ENCODE measurements at regions not wholly inside any gene's neighbourhood (a gene's known extent, or its start where the extent isn't known, plus 50 kb on each side); places are given as distances from the start of the nearest gene placed in this dataset.
"Not testable (repeated sequence)": the region's sequence is repeated elsewhere in the genome, so short reads cannot be mapped to it uniquely, and the experiment has no call there.

DNA sequence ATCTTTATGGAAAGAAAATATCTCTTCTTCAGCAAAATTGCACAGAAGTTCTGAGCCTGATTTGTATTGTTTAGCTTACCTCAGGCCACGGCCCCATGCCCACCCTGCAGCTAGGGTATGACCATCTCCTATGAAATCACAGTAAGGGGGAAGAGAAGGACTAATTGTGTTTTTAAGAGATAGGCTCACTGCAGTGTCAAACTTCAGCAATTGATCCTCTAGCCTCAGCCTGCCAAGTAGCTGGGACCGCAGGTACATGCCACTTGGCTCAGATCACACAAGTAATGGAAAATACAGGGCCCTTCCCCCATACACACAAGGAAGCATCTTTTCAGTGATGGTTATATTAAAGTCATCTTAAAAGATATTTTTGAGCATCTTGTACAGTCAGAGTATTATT, 60.0 kb downstream of the DMAC1 start:
- no peak for DNase-seq

DNA sequence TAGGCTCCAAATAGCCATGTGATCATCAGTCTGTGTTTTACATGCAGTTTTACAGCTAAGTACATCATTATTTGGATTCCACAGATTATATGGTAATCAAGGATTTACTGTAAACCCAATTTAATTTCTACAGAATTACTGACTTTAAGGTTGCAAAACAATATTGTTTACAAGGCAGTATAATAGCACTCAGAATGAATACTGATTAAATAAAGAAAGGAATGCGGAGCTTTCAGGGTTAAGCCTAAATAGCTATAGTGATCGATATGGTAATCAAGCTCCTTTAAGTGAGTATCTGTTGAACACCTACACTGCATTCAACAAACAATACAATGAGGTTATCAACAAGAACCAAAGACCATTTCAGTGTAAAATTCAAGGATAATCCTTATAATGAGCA, 64.3 kb downstream of the DMAC1 start:
- no peak for DNase-seq

DNA sequence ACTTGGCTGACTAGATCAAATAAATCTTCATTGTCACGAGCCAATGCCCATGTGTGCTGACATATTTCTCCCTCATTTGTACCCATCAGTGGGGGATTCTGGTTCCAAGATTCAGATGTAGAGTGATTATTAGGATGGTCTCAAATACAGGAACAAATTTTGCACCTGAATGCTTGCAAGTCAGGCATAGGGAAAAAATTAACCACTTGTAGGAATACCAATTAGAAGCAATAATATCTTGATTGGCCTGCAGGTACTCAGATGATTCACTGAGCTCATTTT, 69.5 kb downstream of the DMAC1 start:
- DNase-seq, result no peak

DNA sequence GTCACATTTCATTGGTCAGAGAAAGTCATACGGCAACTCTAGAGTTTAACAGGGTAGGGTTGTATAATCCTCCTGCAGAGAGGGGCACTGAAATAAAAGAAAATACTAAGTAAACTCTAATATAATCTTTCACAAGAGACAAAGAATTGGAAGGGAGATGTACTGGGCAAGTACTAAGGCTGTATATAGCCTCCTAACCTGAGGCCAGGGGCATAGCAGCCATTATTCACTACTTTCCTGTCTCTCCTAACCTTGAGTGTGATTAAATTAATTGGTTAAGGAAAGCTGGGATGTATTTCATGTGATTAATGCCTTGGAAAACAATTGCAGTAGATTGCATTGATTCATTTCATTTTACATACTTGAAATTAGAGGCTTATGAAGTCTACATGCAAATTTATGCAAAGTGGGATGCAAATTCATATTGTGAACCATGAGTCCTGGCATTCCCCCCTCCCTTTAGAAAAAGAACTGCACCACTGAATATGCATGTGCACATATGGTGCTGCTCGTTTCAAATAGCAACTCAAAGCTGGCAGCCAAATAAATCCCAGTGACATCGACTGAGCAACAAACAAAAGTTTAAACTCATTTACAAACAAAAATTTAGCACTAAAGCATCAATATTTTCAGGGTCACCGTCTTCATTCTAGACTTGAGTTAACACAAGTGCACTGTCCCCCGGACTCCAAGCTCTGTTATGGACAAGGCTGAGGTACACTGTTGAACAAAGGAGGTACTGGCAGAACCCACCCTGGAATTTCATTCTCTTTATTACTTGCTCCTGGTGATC, 70.0 kb downstream of the DMAC1 start:
- DNase-seq, result no peak

DNA sequence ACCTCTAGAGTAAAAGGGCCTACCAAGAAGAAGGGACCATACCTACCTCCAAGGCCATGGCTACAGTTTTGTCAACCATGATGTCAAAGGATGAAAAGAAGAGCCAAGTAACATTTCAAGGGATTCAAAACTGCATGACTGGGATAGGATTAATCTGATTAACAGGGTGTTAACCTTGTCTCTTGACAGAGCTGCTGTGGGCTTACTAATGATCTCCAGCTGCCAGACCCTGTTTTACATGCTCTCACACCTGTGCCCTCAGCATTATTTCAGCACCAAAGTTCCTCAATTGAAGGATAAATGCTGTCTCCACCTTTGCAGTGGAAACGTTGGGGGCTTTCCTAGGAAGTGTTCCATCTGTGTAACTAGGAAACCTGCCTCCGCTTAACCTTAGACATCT, 78.3 kb downstream of the DMAC1 start:
- DNase-seq, result no peak

DNA sequence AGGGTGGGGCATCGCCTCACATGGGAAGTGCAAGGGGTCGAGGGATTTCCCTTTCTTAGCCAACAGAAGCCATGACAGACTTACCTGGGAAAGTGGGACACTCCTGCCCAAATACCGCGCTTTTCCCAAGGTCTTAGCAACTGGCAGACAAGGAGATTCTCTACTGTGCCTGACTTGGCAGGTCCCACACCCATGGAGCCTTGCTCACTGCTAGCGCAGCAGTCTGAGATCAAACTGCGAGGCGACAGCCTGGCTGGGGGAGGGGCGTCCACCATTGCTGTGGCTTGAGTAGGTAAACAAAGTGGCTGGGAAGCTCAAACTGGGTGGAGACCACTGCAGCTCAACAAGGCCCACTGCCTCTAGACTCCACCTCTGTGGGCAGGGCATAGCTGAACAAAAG, 86.5 kb downstream of the DMAC1 start:
- DNase-seq, result not testable (repeated sequence)

DNA sequence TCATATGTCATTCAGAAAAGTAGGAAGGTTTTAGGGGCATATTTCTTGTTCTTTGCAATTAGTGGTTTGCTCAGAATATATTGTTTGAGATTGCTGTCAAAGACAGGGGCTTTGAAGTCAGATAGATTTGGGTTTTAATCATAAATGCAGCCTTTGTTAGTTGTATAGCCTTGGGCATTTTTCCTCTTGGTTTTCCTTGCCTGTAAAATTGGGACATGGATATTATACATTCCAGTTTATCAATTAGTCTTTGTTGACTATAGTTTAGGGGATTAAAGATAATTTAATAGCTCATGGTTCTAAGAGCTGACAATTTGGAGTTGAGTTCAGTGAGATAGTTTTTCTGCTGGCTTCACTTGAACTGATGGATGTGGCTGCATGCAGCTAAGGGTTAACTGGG, 88.9 kb downstream of the DMAC1 start:
- no peak for DNase-seq

DNA sequence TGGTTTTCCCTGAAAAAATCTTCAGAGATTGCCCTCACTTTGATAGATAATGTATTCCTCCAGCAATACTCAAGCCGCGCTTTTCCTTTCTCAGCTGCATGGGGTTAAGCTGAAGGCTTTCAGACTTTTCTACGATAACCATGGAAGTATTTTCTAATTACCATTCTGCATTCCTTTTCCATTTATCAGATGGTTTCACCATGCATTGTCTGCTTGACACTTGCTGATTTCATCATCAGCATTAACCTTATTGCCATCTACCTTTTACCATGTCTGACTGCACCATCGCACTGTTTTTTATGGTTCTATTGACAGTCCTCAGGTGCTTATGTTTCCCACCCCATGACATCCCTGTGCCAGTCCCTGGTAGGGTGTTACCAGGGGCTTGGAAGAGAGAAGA, 91.6 kb downstream of the DMAC1 start:
- DNase-seq, result no peak

DNA sequence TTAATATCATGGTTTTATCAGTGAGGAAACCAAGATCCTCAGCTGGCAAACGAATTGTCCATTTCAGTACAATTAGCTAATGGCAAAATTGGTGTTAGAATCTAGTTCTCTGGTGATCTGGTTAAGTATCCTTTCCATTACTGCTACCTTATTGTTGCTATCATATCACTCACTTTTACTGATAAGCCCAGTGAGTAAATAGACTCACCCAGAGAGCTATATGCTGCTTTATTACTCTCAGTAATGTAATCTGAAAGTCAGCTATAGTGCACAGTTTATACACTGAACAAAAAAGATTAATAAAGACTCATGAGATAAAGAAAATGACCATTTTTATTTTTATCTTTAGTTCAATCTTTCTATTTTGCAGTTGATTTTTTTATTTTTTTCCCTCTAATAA, 95.0 kb downstream of the DMAC1 start:
- DNase-seq, result no peak

DNA sequence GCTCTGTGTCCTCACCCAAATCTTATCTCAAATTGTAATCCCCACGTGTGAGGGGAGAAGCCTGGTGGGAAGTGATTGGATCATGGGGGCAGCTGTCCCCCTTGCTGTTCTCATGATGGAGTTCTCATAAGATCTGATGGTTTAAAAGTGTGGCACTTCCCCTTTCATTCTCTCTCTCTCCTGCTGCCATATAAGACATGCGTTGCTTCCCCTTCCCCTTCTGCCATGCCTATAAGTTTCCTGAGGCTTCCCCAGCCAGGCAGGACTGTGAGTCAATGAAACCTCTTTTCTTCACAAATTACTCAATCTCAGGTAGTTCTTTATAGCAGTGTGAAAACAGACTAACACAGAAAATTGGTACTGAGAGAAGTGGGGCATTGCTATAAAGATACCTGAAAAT, 107.7 kb downstream of the DMAC1 start:
- no peak for DNase-seq

DNA sequence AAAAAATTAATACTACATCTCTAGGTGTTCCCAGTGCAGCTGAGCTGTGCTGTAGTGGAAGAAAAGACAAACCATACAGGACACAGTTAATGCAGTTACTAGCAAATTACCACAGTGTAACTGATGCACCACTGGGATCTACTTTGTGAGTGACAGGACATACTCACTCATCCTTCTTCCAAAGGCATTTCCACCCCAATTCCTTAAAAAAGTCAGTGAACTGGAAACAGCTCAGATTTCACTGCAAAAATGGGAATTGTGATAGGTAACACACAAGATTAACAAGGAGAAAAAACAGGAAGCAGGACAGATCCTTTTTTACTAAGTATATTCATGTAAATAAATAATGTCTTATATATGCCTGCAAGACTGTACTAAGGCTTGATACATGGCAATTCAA, 109.6 kb downstream of the DMAC1 start:
- DNase-seq, result no peak

DNA sequence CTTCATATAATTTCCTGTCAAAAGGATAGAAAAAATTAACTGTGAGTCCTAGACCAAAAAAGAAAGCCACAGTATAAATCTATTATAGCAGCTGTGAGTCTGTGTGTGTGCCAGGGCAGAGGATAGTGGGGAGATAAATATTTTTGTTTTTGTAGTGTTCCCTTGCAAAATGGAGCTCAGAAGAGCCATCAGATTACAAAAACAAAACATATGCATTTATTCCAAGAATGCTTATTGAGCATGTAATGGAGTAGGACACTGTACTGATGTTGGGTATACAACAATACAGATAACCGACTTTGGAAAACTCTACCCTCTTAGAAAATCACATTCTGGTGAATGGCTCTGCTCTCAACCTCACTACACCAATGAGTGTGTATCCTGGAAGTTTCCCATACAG, 111.0 kb downstream of the DMAC1 start:
- no peak for DNase-seq

DNA sequence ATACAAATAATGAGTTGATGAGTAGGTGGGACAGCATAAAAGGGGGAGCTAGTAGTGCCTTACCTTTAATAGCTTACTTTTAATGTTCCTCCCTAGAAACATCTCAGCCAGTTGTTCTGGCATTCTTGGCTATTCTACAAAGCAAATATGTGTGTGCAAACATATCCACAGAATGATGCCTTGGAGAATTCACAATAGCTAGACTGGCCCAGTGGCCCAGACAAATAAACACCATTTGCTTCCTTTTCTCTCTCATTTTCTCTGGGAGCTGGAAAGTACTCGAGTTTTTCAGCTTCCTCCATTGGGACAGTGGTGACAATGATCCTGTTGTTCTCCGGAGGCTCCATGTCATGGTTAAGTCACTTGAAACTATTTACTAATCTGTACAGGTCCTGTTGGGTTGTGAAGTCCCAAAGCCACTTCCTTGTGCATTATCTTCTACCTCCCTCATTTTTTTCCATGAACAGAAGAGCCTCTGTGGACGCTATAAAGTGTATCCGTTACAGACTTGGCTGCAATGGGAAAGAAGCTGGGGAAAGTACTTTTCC, 122.9 kb downstream of the DMAC1 start:
- no peak for DNase-seq

DNA sequence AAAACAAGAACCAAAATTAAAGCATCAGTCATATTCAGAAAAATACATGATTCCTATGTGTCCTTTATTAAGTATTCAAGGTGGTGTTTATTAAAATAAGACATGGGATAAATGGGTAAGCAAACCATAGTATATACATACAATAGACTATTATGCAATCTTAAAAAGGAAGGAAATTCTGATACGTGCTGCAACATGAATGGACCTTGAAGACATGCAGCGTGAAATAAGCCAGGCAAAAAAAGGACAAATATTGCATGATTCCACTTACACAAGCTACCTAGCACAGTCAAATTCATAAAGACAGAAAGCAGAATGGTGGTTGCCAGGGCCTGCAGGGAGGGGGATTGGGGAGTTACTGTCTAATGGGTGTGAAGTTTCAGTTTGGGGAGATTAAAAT, 127.7 kb downstream of the DMAC1 start:
- DNase-seq, result no peak

DNA sequence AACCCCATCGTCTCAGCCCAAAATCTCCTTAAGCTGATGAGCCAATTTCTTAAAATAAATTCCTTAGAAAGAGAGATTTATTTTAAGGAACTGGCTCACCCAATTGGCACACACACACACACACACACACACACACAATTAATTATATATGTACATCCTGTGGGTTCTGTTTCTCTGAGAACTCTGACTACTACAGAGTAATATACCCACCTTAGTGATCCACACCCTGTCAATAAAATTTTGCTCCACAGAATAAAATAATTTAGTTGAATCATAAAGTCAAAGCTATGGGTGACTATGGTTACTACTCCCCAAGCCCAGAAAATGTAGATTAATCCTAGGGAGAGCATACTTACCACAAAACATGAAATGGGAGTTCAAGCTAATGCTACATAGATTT, 131.0 kb downstream of the DMAC1 start:
- DNase-seq, result no peak

DNA sequence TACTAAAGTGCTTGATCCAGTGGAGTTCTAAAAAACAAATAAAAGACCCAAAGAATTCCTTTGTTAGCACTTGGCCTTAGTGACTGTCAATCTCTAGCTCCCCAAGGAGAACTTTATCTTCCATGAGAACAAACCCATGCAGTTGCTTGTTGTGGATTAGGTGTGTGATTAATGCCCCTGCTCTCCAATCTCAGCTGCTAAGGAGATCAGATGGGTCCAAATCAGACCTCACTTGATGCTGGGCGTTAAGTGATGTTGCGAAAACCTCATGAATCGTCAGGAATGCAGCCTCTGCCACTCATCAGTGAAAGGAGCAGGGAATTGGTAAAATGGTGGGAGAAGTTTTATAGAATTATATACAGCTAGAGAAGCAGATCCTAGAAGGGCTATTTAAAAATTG, 133.7 kb downstream of the DMAC1 start:
- DNase-seq, result no peak

DNA sequence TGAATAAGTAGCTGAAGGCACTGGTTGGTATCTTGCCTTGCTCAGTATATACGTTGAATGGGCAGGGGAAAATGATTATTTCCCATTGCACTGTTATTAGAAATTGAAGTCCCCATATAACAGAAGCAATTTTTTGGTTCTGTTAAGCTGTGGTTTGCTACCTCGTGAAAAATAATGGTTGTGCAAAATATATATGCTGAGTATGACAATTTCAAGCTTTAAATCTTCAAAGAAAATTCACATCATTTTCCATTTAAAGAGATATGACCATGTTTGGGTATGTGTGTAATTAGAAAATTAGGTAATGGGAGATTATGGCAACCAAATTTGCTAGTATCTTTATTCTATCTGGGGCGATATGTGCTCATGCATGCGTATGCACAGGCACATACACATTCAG, 139.8 kb downstream of the DMAC1 start:
- DNase-seq, result no peak

DNA sequence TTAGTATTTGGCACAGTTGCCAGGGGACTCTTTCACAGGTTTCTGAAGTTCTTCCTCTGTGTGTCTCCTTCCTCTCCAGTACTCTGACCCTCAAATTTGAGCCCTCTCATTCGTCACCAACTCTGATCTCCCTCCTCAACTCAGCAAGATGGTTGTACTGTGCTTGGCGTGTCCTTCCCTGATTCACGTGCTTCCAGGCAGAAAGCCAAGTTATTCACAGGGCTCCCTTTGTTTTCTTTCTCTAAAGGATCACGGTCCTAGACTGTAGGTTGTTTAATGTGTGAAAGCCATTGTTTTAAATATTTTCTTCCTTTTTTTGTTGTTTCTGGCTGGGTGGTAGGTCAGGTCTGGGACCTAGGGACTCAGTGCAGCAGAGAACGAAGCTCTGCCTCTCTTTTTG, 142.9 kb downstream of the DMAC1 start:
- DNase-seq, result no peak

DNA sequence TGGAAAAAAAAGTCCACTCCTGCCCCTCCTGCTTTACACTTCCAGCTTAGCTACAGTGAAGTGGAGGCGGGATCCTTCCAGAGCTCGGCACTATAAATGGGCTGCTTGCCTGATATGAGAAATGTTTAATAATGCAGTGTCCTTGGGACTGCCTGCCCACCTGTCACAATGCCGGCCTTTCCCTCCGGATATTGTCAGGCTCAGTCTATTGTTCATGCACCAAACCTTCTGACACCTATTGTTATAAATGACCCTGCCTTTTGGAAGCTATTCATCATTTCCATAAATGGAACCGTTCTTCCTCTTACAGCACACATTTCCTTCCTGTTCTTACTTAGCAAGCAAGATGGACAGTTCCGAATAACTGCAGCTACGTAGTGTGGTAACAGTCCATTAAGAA, 146.3 kb downstream of the DMAC1 start:
- no peak for DNase-seq

DNA sequence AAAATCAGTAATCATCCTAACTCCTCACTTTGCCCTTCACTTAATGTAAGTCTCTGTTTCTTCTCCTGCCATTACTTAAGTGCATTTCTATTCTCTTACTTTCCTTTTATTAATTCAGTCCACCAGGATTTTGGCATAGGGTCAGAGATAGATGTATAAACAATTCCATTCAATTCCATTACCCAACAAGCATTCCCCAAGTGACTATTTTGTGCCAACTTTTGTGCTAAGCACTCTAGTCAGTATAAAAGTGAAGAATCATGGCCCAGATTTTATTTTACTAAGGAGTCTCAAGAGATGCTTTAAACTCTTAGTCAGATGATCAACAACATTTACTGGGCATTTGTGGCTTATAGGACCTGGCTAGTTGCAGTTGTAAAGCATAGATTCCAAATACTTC, 159.3 kb downstream of the DMAC1 start:
- DNase-seq, result no peak

DNA sequence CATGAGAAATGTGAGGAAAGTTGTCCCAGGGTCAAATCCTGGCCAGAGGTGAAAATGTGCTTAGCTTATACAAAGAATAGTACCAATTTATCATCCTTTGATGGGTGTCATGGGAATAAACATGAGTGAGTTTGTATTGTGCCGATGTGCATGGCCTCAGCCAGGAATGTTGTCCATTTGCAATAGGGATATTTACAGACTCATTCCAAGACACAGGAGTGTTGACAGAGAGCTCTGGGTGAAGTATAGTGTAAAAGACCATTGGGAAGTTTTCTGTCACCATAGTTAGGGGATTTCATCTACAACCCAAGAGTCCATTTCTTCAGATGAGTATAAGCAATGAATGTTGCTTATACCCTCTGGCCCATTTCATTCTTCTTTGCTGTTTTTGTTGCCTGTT, 160.1 kb downstream of the DMAC1 start:
- DNase-seq, result no peak

DNA sequence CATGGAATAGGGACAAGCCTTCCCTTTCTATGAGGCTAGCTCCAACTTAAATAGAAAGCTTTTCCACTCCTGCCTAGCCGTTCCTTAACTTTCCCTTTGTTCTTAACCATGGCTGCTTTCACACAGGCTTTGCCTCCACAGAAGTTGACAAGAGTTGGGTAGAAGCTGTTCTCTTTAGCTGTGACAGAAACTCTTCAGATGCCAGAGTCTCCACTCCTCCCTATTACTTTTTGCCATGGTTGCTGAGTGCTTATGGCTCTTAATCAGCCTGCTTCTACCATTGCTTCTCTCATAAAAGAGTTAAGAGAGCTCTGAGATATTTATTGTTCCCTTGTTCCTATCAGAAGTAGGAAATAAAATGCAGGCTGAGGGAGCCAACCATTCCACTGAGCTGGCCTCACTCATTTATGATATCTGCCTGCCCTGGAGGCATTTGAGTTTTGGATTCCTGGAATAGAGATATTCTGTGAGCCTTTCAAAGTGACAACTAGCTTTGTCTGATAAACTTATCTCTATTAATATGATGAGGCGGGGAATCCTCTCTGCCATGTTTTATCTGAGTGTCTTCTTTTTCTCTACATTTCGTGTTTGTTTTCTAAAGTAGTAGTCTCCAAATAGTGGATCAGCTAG, 162.6 kb downstream of the DMAC1 start:
- no peak for DNase-seq

DNA sequence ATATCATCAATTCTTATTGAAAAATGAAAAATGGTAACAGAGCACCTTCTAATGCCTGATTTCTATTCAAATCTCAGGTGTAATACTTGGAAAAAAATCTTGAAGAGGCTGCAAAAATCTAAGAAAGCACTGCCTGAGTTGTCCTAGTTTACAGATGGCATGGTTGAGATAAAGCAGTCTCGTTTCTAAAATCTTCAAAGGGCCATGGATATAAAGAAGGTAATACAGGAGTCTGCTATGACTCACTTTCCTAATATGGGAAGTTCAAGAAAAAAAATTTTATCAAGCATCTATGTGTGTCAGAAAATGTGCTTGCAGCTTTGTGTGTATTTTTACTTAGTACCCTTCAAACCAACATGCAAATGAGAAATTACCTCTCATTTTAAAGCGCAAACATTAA, 163.3 kb downstream of the DMAC1 start:
- DNase-seq, result no peak

DNA sequence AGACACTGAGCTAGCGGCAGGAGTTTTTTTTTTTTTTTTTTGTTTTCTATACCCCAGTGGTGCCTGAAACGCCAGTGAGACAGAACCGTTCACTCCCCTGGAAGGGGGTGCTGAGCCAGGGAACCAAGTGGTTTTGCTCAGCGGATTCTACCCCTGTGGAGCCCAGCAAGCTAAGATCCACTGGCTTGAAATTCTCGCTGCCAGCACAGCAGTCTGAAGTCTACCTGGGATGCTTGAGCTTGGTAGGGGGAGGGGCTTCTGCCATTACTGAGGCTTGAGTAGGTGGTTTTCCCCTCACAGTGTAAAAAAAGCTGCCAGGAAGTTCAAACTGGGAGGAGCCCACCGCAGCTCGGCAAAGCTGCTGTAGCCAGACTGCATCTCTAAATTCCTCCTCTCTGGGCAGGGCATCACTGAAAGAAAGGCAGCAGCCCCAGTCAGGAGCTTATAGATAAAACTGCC, 173.0 kb downstream of the DMAC1 start:
- DNase-seq, result peak; percentile 23

DNA sequence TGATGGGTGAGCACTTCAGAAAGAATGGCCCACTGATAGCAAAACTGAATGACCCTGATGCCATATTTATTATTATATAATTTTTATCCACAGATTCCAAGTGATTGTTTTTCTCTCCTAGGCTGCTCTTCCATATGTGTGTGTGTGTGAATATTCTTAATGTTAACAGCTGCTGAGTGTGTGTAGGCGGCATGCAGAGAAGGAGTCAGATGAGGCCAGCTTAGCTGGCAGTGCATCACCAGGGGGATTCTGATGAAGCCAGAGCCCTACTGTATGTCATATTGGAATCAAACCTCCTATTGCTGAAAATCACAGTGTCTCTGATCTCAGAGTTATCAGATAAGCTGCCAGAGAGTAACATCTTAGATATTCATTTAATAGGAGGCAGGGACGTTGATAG, 177.1 kb downstream of the DMAC1 start:
- no peak for DNase-seq

Measured in T-helper 9 cell (primary cell).